NCI-H748 treated with DMSO at 0.1 percent for 48 hours (cell line): ENCODE measurements at regions not wholly inside any gene's neighbourhood (a gene's known extent, or its start where the extent isn't known, plus 50 kb on each side); places are given as distances from the start of the nearest gene placed in this dataset.
"Not testable (repeated sequence)": the region's sequence is repeated elsewhere in the genome, so short reads cannot be mapped to it uniquely, and the experiment has no call there.

ENCODE experiments used
- DNase-seq: peaks from one replicate; lab custom pipeline; 2025; lab: John Stamatoyannopoulos, UW

- no peak for DNase-seq
These were observed 533.4 kb downstream of the NTRK3 start for GRCh38 chr15:87722941-87723691.

- DNase-seq: no peak
These were observed 536.3 kb downstream of the NTRK3 start for GRCh38 chr15:87720235-87720634.

GRCh38 chr15:87716422-87716821 is 540.1 kb downstream of the NTRK3 start:
- no peak for DNase-seq

GRCh38 chr15:87715252-87715651 is 541.3 kb downstream of the NTRK3 start:
- DNase-seq: no peak

GRCh38 chr15:87713475-87713879 is 543.1 kb downstream of the NTRK3 start:
- no peak for DNase-seq

- no peak for DNase-seq
These were observed 544.3 kb downstream of the NTRK3 start for GRCh38 chr15:87712211-87712610.

- no peak for DNase-seq
These were observed 545.5 kb downstream of the NTRK3 start for GRCh38 chr15:87711026-87711425.

GRCh38 chr15:87710406-87710805 is 546.1 kb downstream of the NTRK3 start:
- no peak for DNase-seq

GRCh38 chr15:87707566-87708130 is 548.9 kb downstream of the NTRK3 start:
- no peak for DNase-seq

- no peak for DNase-seq
These were observed 549.5 kb downstream of the NTRK3 start for GRCh38 chr15:87707071-87707470.

- DNase-seq: no peak
These were observed 550.5 kb downstream of the NTRK3 start for GRCh38 chr15:87706001-87706400.

GRCh38 chr15:87704276-87704675 is 552.3 kb downstream of the NTRK3 start:
- DNase-seq: no peak

- DNase-seq: no peak
These were observed 553.0 kb downstream of the NTRK3 start for GRCh38 chr15:87703327-87704111.

- DNase-seq: no peak
These were observed 554.3 kb downstream of the NTRK3 start for GRCh38 chr15:87702270-87702669.

GRCh38 chr15:87698467-87698866 is 558.1 kb downstream of the NTRK3 start:
- not testable (repeated sequence) for DNase-seq

- DNase-seq: no peak
These were observed 566.8 kb downstream of the NTRK3 start for GRCh38 chr15:87689716-87690115.

GRCh38 chr15:87687523-87687870 is 569.0 kb downstream of the NTRK3 start:
- DNase-seq: no peak

GRCh38 chr15:87686841-87687522 is 569.6 kb downstream of the NTRK3 start:
- no peak for DNase-seq

GRCh38 chr15:87686339-87686738 is 570.2 kb downstream of the NTRK3 start:
- peak; percentile 82 for DNase-seq

- DNase-seq: no peak
These were observed 574.0 kb downstream of the NTRK3 start for GRCh38 chr15:87682527-87682926.

GRCh38 chr15:87681104-87681503 is 575.4 kb downstream of the NTRK3 start:
- no peak for DNase-seq

- DNase-seq: no peak
These were observed 576.3 kb downstream of the NTRK3 start for GRCh38 chr15:87680208-87680607.

- DNase-seq: no peak
These were observed 581.3 kb downstream of the NTRK3 start for GRCh38 chr15:87675271-87675670.
